Activated CD4-positive, alpha-beta memory T cell treated with anti-CD3 and anti-CD28 coated beads, Interleukin-2, amount 10 ng/mL, durations not matched to agents 7 days and 5 days (primary cell): ENCODE measurements at regions not wholly inside any gene's neighbourhood (a gene's known extent, or its start where the extent isn't known, plus 50 kb on each side); places are given as distances from the start of the nearest gene placed in this dataset.
"Not testable (repeated sequence)": the region's sequence is repeated elsewhere in the genome, so short reads cannot be mapped to it uniquely, and the experiment has no call there.

Experiments
- CTCF ChIA-PET: fragments of 350-600 bp; sonication (Branson Sonifier 250); formaldehyde crosslinking; loops from one replicate; lab custom pipeline; 2021; ENCODE audit warnings: antibody characterized with exemption, inconsistent platforms; lab: Charles Lee
- POLR2A ChIA-PET: fragments of 350-600 bp; sonication (Branson Sonifier 250); formaldehyde crosslinking; loops from one replicate; lab custom pipeline; 2021; ENCODE audit warnings: antibody characterized with exemption; lab: Charles Lee
- DNase-seq: peaks from one replicate; pipeline ENCODE4 v3.0.0-alpha.2; 2020
- H3K27ac Mint-ChIP-seq: one replicate; pipeline ENCODE4 v1.8.0; 2021; ENCODE audit warnings: mild to moderate bottlenecking, mixed read lengths
- H3K27me3 Mint-ChIP-seq: one replicate; pipeline ENCODE4 v1.8.0; 2021; ENCODE audit warnings: mixed read lengths
- H3K36me3 Mint-ChIP-seq: one replicate; pipeline ENCODE4 v1.8.0; 2021; ENCODE audit warnings: low read depth, mixed read lengths
- H3K4me1 Mint-ChIP-seq: one replicate; pipeline ENCODE4 v1.8.0; 2021; ENCODE audit warnings: mixed read lengths
- H3K4me3 Mint-ChIP-seq: one replicate; pipeline ENCODE4 v1.8.0; 2021; ENCODE audit warnings: mild to moderate bottlenecking, mixed read lengths
- H3K9me3 Mint-ChIP-seq: one replicate; pipeline ENCODE4 v1.8.0; 2021; ENCODE audit warnings: mixed read lengths

DNA sequence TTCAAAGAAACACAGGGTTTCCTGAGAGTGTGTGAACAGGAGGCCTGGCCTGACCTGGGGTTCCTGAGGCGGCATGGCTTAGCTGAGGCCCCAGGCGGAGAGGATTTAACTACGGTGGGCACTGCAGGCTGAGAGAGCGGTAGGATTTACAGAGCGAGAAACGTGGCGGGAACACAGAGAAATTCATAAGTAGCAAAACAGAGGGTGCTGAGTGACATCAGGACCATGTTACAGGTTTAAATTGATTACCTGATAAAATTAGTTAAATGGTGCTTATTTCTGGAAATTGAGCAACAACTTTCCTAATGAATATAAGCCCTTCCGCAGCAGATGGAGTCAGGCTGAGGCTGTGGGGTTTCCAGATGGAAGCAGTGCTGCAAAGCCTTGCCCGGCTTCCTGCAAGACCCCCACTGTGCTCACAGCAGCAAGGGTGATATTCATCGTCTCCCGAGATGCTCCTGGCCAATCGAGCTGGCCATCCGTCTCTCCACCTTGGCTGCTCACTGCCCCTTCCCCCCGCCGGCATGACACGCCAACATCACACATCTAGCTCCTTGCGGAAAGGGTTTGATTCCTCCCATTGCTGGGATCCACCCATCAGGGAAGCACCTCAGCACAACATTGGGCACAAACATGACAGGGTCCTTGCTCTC lies 69.4 kb upstream of the MORC3 start:
- H3K27ac Mint-ChIP-seq, result no peak overlapping the region
- no peaks in the 10 kb centered on the region for H3K9me3 Mint-ChIP-seq
- H3K36me3 Mint-ChIP-seq, result peaks cover 64% of the 10 kb centered on the region
- no peak overlapping the region for H3K4me3 Mint-ChIP-seq
- H3K4me1 Mint-ChIP-seq, result peaks cover 15% of the 10 kb centered on the region
- POLR2A ChIA-PET, result no interaction called here
- H3K27me3 Mint-ChIP-seq, result no peaks in the 10 kb centered on the region
- CTCF ChIA-PET, result interaction anchor here (1.0 kb wide), 1 partner anchor 9 kb away, joined by 4 read pairs; no protein-coding TSS in a partner anchor
- no peak for DNase-seq

DNA sequence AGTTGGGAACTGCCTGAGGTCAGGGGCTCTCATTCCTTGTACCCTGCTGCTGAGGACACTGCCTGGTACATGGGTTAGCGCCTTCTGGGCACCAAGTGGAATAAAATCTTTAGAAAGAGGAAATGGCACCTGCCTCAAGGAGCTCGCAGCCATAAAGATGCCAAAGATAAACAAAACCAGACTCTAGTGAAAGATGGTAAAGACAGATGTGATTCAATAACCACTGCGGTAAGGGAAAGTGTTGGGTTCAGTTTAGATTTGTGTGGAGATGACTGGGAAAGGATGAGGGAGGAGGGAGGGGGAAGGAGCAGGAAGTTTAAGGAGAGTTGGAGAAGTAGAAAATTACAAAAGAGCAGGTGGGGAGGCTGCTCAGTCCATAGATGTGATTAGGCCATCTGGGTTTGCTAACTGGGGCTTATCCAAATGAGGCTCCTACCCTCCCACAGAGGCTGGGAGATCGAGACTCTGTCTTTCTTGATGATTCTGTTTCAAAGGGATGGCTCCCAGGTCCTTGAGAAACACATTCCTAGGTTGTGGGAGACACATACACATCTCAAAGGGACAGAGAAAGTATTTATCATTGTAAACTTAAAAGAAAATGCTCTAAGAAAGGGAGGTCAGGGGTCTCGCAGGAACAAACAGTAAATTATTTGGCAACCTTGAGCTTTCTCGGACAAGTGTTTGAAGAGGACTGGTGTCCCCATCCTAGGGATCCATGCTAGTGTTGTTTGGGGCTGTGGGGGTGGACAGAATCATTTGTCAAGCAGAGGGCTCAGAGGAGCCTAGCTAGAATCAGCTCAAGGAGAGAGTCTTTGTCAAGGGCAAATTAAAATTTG lies 65.7 kb upstream of the MORC3 start:
- CTCF ChIA-PET, result interaction anchor here (0.7 to 1.6 kb wide), 3 partner anchors 10 to 44 kb away, joined by 3 to 4 read pairs (median 3); no protein-coding TSS in a partner anchor
- no peak overlapping the region for H3K4me3 Mint-ChIP-seq
- no peaks in the 10 kb centered on the region for H3K9me3 Mint-ChIP-seq
- H3K4me1 Mint-ChIP-seq, result peaks cover 17% of the 10 kb centered on the region
- POLR2A ChIA-PET, result interaction anchor here (1.1 to 1.5 kb wide), 2 partner anchors 34 to 66 kb away, joined by 3 to 7 read pairs; partner anchors contain the start of gene MORC3
- no peak overlapping the region for H3K27ac Mint-ChIP-seq
- DNase-seq, result no peak
- H3K27me3 Mint-ChIP-seq, result no peaks in the 10 kb centered on the region
- peaks cover 56% of the 10 kb centered on the region for H3K36me3 Mint-ChIP-seq

DNA sequence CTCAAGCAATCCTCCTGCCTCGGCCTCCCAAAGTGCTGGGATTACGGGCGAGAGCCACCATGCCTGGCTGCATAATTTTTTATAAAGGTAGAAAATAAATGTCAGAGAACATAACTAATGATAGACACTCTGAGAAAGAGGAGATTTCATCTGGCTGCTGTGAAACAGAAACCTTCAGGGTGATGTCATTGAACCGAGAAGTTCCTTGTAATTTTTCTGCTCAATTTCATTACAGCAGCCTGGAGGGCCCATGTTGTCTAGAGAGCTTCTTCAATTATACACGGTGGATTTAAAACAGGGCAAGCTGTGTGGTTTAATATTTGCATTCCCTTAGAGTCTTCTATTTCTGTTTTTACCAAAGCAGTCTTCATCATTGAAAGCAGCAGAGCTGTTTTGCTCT lies 64.3 kb upstream of the MORC3 start:
- CTCF ChIA-PET, result interaction anchor here (0.6 to 1.6 kb wide), 2 partner anchors 9 to 112 kb away, joined by 3 to 4 read pairs; no protein-coding TSS in a partner anchor
- POLR2A ChIA-PET, result interaction anchor here (1.3 to 1.5 kb wide), 2 partner anchors 14 to 64 kb away, joined by 3 to 7 read pairs; partner anchors contain the start of gene MORC3
- H3K36me3 Mint-ChIP-seq, result peaks cover 55% of the 10 kb centered on the region

DNA sequence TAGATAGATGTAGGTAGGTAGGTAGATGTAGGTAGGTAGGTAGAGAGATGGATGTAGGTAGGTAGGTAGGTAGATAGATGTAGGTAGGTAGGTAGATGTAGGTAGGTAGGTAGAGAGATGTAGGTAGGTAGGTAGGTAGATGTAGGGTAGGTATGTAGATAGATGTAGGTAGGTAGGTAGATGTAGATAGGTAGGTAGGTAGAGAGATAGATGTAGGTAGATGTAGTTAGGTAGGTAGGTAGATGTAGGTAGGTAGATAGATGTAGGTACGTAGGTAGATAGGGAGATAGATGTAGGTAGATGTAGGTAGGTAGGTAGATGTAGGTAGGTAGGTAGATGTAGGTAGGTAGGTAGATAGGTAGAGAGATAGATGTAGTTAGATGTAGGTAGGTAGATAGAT lies 62.3 kb upstream of the MORC3 start:
- no peak overlapping the region for H3K27ac Mint-ChIP-seq

More for the DNA sequence above, 64.3 kb upstream of the MORC3 start:
- Mint-ChIP-seq H3K4me1 (peaks cover 30% of the 10 kb centered on the region), H3K27me3 (no peaks in the 10 kb centered on the region), H3K4me3 (no peak overlapping the region), H3K9me3 (no peaks in the 10 kb centered on the region), H3K27ac (no peak overlapping the region)
- no peak for DNase-seq

DNA sequence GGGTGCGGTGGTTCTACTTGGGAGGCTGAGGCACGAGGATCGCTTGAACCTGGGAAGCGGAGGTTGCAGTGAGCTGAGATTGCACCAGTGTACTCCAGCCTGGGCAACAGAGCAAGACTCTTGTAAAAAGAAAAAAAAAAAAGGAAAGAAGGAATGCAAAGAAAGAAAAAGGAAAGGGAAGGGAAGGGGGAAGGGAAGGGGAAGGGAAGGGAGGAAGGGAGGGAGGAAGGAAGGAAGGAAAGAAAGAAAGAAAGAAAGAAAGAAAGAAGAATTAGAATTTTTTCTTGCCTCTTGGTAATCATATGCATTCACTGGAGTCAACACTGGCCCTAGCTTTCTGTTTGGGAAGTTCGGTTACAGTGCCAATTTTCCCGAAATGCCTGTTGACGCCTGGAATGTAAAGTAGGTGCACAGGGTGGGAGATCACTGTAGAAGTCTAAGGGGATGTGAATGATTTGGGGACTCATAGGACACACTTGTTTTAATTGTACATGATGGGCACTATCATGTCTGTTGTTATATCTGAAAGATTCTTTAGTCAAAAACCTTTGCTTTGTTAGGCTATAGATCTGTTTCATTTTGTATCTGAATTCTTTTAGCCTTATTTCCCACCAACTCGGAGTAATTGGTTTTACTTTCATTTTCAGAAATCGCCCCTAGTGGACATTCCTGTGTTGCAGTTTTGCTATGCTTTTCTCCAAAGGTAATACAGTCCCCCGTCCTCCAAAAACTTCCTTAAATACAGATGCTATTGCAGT lies 59.8 kb upstream of the MORC3 start:
- Mint-ChIP-seq H3K4me3 (peak overlapping the region; percentile 60), H3K27me3 (no peaks in the 10 kb centered on the region), H3K9me3 (no peaks in the 10 kb centered on the region), H3K36me3 (peaks cover 34% of the 10 kb centered on the region), H3K4me1 (peaks cover 19% of the 10 kb centered on the region), H3K27ac (peak overlapping the region; percentile 81)
- POLR2A ChIA-PET, result interaction anchor here (1.0 to 1.8 kb wide), 3 partner anchors 29 to 60 kb away, joined by 3 to 12 read pairs (median 5); partner anchors contain the start of gene MORC3
- DNase-seq, result peak; percentile 46
- CTCF ChIA-PET, result interaction anchor here (0.7 to 4.4 kb wide), 8 partner anchors 10 to 147 kb away, joined by 3 to 19 read pairs (median 4); partner anchors contain the start of gene MORC3

More for the DNA sequence above, 62.3 kb upstream of the MORC3 start:
- peaks cover 32% of the 10 kb centered on the region for H3K4me1 Mint-ChIP-seq
- no peaks in the 10 kb centered on the region for H3K27me3 Mint-ChIP-seq
- DNase-seq, result no peak
- peaks cover 51% of the 10 kb centered on the region for H3K36me3 Mint-ChIP-seq
- POLR2A ChIA-PET, result interaction anchor here (1.4 to 1.5 kb wide), 2 partner anchors 62 kb away, joined by 3 to 4 read pairs; partner anchors contain the start of gene MORC3
- no peak overlapping the region for H3K4me3 Mint-ChIP-seq
- CTCF ChIA-PET, result no interaction called here
- H3K9me3 Mint-ChIP-seq, result no peaks in the 10 kb centered on the region

DNA sequence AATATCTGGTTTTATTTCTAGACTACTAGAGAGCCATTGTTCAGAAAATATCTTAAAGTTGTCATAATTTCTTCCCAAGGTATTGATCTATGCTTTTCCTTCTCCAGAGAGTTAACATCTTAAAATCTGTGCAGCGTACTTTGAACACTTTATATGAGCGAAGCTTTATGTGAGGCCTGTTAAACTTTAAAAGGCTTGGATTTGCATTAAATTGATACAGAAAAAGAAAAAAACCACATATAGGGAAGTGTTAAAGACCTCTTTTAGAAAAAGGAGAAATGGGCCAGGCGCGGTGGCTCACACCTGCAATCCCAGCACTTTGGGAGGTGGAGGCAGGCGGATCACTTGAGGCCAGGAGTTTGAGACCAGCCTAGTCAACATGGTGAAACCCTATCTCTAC lies 59.2 kb upstream of the MORC3 start:
- no peaks in the 10 kb centered on the region for H3K9me3 Mint-ChIP-seq
- POLR2A ChIA-PET, result interaction anchor here (1.0 to 1.8 kb wide), 2 partner anchors 28 to 60 kb away, joined by 5 to 12 read pairs; partner anchors contain the start of gene MORC3
- peaks cover 15% of the 10 kb centered on the region for H3K4me1 Mint-ChIP-seq
- DNase-seq, result no peak
- peaks cover 37% of the 10 kb centered on the region for H3K36me3 Mint-ChIP-seq
- peak overlapping the region; percentile 81 for H3K27ac Mint-ChIP-seq
- peak overlapping the region; percentile 60 for H3K4me3 Mint-ChIP-seq
- CTCF ChIA-PET, result interaction anchor here (0.7 to 4.4 kb wide), 6 partner anchors 37 to 1447 kb away, joined by 3 to 19 read pairs (median 4); no protein-coding TSS in a partner anchor
- no peaks in the 10 kb centered on the region for H3K27me3 Mint-ChIP-seq

DNA sequence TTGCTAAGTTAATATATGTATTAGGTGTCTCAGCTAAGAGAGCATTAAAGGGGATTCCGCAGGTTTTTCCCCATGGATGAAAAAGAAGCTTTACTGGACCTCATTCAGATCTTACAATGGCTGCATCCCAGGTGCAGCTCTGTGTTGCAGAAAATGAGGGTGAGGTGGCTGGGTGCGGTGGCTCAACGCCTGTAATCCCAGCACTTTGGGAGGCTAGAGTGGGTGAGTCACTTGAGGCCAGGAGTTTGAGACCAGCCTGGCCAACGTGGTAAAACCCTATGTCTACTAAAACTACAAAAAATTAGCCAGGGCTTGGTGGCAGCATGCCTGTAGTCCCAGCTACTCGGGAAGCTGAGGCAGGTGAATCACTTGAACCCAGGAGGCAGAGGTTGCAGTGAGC lies 58.5 kb upstream of the MORC3 start:
- no peaks in the 10 kb centered on the region for H3K9me3 Mint-ChIP-seq
- H3K36me3 Mint-ChIP-seq, result peaks cover 36% of the 10 kb centered on the region

DNA sequence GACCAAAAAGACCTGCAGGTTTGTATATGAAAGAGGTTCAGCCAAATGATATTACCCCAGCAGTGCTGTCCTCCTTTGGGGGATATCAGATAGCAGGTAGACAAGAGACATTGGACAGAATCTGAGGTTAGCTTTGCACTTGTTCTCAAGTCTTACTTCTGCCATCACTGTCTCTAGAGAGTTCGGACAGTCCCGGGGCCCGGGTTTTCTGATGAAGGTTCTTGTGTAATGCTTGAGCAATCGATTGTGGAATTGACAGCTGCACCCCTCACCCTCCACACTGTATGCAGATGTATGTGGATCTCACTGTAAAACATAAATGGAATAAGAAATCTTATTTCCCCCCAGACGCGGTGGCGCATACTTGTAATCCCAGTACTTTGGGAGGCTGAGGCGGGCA lies 56.2 kb upstream of the MORC3 start:
- Mint-ChIP-seq H3K9me3 (no peaks in the 10 kb centered on the region), H3K27ac (no peak overlapping the region), H3K4me1 (peaks cover 14% of the 10 kb centered on the region), H3K36me3 (peaks cover 19% of the 10 kb centered on the region), H3K27me3 (no peaks in the 10 kb centered on the region), H3K4me3 (no peak overlapping the region)
- CTCF ChIA-PET, result interaction anchor here (1.1 to 1.4 kb wide), 2 partner anchors 9 to 25 kb away, joined by 3 to 4 read pairs; no protein-coding TSS in a partner anchor
- POLR2A ChIA-PET, result interaction anchor here (1.0 kb wide), 1 partner anchor 56 kb away, joined by 4 read pairs; the partner anchor contains the start of gene MORC3
- DNase-seq, result no peak

More for the DNA sequence above, 58.5 kb upstream of the MORC3 start:
- DNase-seq, result no peak
- no peak overlapping the region for H3K27ac Mint-ChIP-seq
- POLR2A ChIA-PET, result no interaction called here
- peaks cover 14% of the 10 kb centered on the region for H3K4me1 Mint-ChIP-seq
- H3K4me3 Mint-ChIP-seq, result no peak overlapping the region
- CTCF ChIA-PET, result interaction anchor here (0.6 to 4.4 kb wide), 9 partner anchors 36 to 1446 kb away, joined by 3 to 19 read pairs (median 5); partner anchors contain the start of gene MORC3
- H3K27me3 Mint-ChIP-seq, result no peaks in the 10 kb centered on the region

DNA sequence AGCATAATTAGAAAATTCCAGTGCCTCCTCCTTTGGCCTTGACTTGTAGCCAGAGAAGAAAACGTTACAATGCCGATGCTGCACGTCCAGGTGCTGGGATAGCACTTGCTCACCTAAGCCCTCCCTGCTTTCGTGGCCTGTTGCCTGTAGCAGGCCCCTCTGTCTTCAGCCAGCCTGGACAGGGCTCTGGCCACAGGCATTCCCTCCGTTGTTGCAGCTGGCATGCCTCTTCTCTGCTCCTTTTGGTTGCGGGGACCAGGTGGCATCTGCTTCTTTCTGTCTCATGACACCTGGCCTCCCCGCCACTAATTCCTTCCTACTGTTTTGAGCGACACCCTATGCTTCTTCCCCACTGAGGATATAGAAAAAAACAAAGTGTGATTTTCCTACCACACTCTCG lies 54.6 kb upstream of the MORC3 start:
- Mint-ChIP-seq H3K4me1 (peaks cover 4% of the 10 kb centered on the region), H3K4me3 (no peak overlapping the region), H3K9me3 (no peaks in the 10 kb centered on the region), H3K27ac (no peak overlapping the region), H3K27me3 (no peaks in the 10 kb centered on the region), H3K36me3 (peaks cover 19% of the 10 kb centered on the region)
- ChIA-PET POLR2A (interaction anchor here (1.4 kb wide), 2 partner anchors 33 to 54 kb away, joined by 4 read pairs; partner anchors contain the start of gene MORC3), CTCF (no interaction called here)
- DNase-seq, result no peak

DNA sequence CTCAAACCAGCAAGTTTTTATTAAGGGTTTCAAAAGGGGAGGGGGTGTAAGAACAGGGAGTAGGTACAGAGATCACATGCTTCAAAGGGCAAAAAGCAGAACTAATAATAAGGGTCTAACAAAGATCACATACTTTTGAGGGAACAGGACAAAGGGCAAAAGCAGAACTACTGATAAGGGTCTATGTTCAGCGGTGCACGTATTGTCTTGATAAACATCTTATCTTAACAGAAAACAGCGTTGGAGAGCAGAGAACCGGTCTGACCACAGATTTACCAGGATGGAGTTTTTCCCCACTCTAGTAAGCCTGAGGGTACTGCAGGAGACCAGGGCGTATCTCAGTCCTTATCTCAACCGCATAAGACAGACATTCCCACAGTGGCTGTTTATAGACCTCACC lies 52.2 kb upstream of the MORC3 start:
- CTCF ChIA-PET, POLR2A ChIA-PET, H3K4me1 Mint-ChIP-seq, DNase-seq, H3K27ac Mint-ChIP-seq, H3K9me3 Mint-ChIP-seq, H3K27me3 Mint-ChIP-seq, H3K4me3 Mint-ChIP-seq: not testable (repeated sequence)
- peaks cover 18% of the 10 kb centered on the region for H3K36me3 Mint-ChIP-seq

DNA sequence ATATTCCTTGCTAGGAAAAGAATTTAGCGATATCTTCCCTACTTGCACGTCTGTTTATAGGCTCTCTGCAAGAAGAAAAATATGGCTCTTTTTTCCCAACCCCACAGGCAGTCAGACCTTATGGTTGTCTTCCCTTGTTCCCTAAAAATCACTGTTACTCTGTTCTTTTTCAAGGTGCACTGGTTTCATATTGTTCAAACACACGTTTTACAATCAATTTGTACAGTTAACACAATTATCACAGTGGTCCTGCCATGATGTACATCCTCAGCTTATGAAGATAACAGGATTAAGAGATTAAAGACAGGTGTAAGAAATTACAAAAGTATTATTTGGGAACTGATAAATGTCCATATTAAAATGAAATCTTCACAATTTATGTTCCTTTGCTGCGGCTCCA lies 51.7 kb upstream of the MORC3 start:
- H3K27me3 Mint-ChIP-seq, result not testable (repeated sequence)
- POLR2A ChIA-PET, result interaction anchor here (1.5 kb wide), 1 partner anchor 52 kb away, joined by 4 read pairs; the partner anchor contains the start of gene MORC3

More for the DNA sequence above, 51.7 kb upstream of the MORC3 start:
- peaks cover 18% of the 10 kb centered on the region for H3K36me3 Mint-ChIP-seq
- H3K4me3 Mint-ChIP-seq, H3K27ac Mint-ChIP-seq, DNase-seq, CTCF ChIA-PET, H3K4me1 Mint-ChIP-seq, H3K9me3 Mint-ChIP-seq: not testable (repeated sequence)
